ENCODE measurements at regions not wholly inside any gene's neighbourhood (a gene's known extent, or its start where the extent isn't known, plus 50 kb on each side); places are given as distances from the start of the nearest gene placed in this dataset.

DNA sequence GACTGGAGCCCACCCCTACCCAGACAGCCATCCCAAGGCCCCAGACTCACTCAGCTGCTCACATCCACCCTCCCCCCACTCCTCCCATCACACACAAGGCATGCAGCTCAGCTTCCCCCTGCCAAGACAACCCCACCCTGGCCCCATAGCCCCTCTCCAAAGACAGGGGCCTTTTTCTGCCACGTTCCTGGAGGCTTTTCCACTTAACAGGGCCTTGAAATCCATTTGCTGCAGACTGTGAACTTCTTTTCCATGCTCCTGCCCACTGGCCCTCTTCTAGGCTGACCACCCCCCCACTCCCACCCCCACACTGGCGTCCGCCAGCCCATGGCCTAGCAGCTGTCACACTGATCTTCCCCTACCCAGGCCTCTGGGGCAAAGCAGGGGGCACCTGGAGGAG lies 76.0 kb downstream of the PJA1 start:
- TF ChIP-seq, protein P1, sequence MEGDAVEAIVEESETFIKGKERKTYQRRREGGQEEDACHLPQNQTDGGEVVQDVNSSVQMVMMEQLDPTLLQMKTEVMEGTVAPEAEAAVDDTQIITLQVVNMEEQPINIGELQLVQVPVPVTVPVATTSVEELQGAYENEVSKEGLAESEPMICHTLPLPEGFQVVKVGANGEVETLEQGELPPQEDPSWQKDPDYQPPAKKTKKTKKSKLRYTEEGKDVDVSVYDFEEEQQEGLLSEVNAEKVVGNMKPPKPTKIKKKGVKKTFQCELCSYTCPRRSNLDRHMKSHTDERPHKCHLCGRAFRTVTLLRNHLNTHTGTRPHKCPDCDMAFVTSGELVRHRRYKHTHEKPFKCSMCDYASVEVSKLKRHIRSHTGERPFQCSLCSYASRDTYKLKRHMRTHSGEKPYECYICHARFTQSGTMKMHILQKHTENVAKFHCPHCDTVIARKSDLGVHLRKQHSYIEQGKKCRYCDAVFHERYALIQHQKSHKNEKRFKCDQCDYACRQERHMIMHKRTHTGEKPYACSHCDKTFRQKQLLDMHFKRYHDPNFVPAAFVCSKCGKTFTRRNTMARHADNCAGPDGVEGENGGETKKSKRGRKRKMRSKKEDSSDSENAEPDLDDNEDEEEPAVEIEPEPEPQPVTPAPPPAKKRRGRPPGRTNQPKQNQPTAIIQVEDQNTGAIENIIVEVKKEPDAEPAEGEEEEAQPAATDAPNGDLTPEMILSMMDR (IDR thresholded peaks at IDR 0.05), result no peak
- no peak for TF ChIP-seq ZFX (IDR thresholded peaks at IDR 0.05; ENCODE audit: borderline replicate concordance)
